ENCODE measurements at regions not wholly inside any gene's neighbourhood (a gene's known extent, or its start where the extent isn't known, plus 50 kb on each side); places are given as distances from the start of the nearest gene placed in this dataset.

- DNase-seq, result no peak
Measured at GRCh38 chr1:221316491-221317056, 425.3 kb downstream of the DUSP10 start.

DNA sequence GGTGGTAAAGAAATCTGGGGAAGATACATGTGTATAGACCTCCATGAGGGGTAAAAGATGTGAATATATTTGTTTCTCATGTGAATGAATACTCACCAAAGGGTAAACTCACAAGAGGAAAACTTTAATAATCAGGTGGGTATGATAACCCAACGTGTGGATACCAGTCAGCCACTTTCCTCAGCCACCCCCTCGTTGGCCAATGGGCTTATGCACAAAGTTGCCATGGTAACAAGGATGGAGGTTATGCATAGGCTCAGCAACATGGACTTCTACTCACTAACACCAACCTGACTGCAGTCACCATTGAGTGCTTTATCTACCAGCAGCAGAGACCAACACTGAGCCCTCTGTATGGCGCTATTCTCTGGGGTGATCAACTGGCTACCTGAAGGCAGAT is 424.4 kb downstream of the DUSP10 start:
- no peak for DNase-seq

- no peak for DNase-seq
Measured at GRCh38 chr1:221327954-221328353, 413.9 kb downstream of the DUSP10 start.

DNA sequence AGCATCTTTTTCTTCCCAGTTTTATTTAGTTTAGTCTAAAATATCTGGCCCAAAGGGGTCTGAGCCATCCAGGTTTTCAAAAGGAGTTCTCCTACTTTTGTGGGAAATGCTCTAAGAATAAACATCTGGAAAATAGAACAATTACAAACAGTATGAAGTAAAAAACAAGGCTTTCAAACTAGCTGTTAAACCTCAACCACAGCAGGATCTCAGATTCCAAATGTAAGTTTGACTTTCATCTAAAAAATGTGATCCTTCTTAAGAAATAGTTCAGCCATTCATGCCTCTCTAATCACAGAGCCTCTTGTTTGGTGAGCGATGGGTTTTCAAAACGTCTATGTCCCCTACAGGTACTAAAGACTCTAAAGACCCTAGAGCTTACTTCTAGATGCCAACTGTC is 413.5 kb downstream of the DUSP10 start:
- DNase-seq, result no peak

DNA sequence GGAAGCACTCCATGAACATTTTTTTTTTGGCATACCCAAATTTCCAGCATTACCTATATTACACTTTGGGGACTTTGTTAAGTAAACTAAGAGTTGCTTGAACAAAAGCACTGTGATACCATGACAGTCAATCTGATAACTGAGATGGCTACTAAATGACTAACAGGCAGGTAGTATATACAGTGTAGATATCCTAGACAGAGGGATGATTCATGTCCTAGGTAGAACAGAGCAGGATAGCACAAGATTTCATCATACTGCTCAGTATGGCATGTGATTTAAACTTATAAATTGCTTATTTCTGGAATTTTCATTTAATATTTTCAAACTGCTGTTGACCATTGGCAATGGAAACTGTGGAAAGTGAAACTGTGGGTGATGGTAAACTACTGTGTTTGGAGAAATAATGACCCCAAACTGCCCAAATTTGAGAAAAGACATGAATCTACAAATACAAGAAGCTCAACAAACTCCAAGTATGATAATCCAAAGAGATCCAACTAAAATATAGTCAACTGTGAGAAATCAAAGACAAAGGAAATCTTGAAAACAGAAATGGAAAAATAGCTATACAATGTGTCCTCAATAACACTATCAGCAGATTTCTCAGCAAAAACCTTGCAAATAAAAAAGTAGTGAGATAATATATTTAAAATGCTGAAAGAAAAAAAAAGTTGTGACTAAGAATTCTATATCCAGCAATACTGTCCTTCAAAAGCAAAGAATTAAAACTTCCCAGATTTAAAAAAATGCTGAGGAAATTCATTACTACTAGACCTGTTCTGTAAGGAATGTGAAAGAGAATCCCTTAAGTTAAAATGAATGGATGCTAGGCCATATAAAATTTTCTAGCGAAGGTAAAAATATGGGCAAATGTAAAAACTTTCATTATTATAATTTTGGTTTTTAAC is 410.4 kb downstream of the DUSP10 start:
- DNase-seq, result no peak

GRCh38 chr1:221334062-221334461 is 407.8 kb downstream of the DUSP10 start:
- no peak for DNase-seq

- no peak for DNase-seq
Measured at GRCh38 chr1:221335161-221336101, 406.5 kb downstream of the DUSP10 start.

DNA sequence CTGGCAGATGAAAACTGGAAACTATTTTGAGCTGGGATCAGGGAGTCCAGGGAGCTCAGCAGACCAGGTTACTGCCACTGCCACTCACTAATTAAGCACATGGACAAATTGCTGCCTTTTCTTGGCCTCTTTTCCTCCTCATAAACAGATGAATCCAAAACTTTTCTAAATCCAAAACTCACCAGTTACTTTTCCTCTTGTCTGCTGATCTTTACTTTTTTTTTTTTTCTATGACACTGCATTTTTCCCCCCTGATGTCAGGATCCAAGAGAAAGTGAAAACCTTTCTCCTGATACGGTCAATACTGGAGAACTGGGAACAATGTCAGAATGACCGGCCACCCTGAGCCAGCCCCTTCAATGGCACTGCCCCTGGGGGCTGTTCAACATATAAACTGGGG is 405.8 kb downstream of the DUSP10 start:
- no peak for DNase-seq

DNA sequence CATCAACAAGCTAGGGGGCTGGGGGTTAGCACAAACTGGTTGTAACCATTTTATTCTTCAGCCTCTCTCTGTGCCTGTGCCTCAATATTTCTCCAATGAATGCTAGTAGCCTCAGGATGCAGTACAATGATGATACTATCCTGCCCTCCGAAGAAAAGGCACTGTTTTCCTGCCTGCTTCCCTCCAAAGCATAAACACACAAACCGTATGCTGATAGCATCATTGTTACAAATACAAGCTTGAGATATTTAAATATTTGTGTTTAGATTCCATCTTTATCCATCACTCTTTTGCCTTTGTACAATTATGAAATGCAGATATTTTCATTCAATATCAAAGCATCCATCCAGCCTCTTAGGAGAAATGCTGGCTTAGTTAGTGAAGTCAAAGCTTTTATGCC is 404.8 kb downstream of the DUSP10 start:
- no peak for DNase-seq

GRCh38 chr1:221343136-221343535 is 398.8 kb downstream of the DUSP10 start:
- DNase-seq, result no peak

DNA sequence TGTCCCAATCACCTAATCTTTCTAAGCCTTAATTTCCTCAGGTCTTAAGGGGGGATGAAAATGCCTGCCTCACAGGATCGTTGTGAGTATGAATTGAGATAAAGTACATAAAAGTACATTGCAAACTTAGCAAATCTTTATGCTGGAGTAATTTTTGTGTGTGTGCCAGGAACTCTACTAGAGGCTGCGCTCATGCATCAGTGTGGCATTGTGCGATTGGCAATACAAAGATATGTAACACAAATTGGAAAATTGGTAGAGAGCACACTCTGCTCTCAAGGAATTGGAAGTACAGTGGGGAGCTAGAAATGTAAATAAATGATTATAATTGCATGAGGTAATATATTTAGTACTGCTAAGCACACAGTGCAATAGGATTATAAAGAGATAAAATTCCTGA is 398.3 kb downstream of the DUSP10 start:
- DNase-seq, result no peak

DNA sequence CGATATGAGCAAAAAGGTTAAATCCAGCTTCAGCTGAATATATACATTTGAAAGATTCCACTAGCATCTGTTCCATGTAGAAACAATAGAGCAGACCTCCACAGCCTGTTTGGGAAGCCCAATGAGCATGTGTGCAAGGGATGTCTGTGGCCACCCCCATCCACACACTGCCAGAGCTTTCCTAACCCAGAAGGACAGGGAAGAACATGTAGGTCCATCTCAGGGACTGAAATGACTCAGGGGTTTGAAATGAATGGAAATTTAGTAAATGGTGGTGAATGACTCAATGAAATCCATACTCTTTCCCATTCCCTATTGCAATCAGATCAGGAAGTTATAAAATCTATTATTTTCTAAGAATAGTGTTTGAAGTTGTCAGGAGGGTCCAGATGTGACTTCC is 397.2 kb downstream of the DUSP10 start:
- DNase-seq, result no peak

GRCh38 chr1:221347706-221348105 is 394.2 kb downstream of the DUSP10 start:
- DNase-seq, result no peak

GRCh38 chr1:221350091-221350490 is 391.8 kb downstream of the DUSP10 start:
- no peak for DNase-seq

GRCh38 chr1:221356693-221357092 is 385.2 kb downstream of the DUSP10 start:
- no peak for DNase-seq

DNA sequence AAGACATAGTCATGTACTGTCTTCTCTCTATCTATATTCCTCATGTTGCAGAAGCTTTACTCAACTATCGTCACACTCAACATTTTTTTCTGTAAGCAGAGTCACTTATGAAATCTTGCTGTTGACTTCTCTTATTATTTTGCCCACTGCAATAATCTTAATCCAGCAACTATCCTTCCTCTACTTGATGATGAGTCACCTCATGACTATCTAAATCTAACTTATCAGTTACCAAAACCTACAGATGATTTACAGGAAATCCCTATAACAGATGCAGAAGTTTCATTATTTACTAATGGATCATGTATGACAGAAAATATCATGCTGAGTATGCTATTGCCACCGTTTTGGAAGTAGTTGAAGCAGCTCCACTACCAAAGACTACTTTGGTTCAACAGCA is 378.9 kb downstream of the DUSP10 start:
- no peak for DNase-seq

DNA sequence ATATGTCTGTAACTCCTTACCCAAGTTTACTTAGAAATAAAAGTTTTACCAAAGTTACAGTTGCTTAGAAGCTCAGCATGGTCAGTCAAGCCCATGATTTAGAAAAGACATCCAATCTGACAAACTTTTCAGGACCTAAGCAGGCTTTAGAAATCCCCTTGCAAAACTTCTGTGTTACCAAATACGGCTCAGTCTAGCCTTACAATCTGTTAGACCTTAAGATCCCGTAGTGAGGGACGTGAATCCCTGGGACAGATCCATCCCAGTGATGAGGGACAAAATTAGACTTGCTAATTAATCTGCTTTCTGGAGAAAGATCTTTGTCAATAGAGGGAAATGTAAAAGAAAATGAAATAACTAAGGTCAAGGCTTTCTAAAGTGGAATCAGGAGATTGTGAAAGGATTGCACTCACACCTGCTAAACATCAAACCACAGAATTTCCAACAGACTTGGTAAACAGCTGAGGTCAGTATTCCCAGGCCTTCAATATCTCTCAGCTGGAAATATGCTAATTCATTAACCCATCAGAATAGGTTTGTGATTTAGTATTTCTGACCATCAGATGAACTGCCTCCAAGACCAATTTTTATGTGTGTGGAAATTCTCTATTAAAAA is 375.3 kb downstream of the DUSP10 start:
- DNase-seq, result no peak

DNA sequence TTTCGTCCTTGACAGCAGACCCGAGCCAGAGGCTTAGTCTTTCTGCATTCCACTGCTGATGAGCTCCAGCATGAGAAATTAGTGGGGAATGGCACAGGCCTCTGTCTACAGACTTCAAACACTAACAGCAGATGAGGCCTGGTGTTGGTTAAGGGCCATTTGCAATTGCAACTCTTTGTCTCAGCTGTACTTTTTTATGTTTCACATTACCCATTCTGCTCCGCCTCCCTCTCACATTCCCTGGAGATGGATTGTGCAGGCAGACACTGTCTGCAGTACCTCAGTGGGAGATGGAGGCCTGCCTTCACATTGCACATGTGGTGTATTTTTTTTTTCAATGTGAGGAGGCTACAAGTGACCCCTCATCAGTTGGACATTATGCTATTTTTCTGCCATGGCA is 370.2 kb downstream of the DUSP10 start:
- DNase-seq, result no peak

- DNase-seq, result no peak
Measured at GRCh38 chr1:221373795-221374194, 368.1 kb downstream of the DUSP10 start.

DNA sequence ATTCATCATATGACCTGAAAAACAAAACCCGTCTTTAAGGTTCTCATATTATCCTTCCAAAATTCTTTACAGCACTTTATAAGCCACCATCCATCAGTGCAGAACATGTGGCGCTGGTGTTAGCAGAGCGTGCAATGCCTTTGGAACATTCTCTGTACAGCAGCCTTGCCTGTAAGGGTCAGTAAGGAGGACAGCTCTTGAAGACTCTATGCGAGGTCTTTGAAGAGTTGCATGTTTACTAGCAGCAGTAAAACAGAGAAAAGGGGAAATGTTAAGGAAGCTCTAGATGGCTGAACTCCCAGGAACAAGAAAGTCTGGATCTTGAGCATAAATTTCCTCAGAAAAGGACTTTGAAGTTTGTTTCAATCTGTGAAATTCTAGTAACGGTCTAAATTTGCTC is 365.6 kb downstream of the DUSP10 start:
- DNase-seq, result no peak

- DNase-seq, result no peak
Measured at GRCh38 chr1:221381910-221382623, 359.8 kb downstream of the DUSP10 start.

DNA sequence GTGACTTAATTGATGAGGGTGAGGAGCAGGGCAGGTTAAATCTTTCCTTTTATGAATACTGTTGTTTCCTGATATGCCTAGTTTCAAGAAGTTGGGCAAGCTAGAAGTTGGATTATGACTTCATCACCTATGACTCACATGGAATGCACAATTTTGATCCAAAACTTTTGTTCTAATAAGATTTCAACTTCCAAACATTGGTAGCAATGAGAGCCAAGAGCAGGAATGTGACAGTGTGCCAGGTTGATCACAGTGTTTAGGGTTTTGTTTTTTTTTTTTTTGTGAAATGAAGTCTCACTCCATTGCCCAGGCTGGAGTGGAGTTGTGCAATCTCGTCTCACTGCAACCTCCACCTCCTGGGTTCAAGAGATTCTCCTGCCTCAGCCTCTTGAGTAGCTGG is 349.4 kb downstream of the DUSP10 start:
- DNase-seq, result no peak
